GM12872 (cell line): ENCODE measurements at regions not wholly inside any gene's neighbourhood (a gene's known extent, or its start where the extent isn't known, plus 50 kb on each side); places are given as distances from the start of the nearest gene placed in this dataset.

Experiments
- TF ChIP-seq, protein P1 (sequence below): IDR thresholded peaks from 3 replicates; pipeline ENCODE4 v1.5.1; 2011; ENCODE audit warnings: low read depth, mild to moderate bottlenecking, low read length, moderate library complexity; ENCODE audit not compliant: insufficient read depth

DNA sequence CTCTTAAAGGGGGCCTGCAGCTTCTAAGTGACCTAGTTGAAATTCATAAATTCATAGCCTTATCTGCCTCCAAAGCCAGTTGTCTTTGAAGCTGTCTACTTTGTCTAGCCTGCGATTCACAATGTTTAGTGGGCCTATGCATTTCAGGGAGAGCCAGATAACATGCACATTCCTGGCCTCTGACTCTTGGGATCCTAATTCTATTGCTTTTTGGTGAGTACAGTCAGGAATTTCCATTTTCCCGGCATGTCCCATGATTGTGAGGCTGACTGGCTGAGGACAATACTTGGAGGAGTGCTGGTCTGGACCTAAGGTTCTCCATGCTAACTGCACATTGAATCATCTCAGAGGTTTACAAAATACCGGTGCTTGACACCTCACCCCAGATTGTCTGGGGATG, 155.0 kb downstream of the MSL3 start:
- TF ChIP-seq, protein P1, sequence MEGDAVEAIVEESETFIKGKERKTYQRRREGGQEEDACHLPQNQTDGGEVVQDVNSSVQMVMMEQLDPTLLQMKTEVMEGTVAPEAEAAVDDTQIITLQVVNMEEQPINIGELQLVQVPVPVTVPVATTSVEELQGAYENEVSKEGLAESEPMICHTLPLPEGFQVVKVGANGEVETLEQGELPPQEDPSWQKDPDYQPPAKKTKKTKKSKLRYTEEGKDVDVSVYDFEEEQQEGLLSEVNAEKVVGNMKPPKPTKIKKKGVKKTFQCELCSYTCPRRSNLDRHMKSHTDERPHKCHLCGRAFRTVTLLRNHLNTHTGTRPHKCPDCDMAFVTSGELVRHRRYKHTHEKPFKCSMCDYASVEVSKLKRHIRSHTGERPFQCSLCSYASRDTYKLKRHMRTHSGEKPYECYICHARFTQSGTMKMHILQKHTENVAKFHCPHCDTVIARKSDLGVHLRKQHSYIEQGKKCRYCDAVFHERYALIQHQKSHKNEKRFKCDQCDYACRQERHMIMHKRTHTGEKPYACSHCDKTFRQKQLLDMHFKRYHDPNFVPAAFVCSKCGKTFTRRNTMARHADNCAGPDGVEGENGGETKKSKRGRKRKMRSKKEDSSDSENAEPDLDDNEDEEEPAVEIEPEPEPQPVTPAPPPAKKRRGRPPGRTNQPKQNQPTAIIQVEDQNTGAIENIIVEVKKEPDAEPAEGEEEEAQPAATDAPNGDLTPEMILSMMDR, result no peak

DNA sequence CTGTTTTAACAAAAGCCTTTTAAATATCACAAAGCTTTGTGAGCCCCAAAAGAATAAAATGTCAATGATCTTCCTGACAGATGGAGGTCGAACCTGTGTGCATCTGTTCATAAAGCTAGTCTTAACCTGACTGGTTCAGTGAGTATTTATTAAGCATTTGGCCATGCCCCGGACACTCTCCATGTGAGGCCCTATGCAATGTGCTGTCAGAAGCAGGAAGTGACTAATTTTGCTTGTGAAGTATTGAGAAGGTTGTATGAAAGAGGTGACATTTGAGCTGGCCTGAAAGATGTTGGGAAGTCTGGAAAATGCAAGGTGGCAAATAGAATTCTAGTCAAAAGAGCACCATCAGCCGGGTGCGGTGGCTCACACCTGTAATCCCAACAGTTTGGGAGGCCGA, 171.4 kb downstream of the MSL3 start:
- TF ChIP-seq, protein P1, result no peak

DNA sequence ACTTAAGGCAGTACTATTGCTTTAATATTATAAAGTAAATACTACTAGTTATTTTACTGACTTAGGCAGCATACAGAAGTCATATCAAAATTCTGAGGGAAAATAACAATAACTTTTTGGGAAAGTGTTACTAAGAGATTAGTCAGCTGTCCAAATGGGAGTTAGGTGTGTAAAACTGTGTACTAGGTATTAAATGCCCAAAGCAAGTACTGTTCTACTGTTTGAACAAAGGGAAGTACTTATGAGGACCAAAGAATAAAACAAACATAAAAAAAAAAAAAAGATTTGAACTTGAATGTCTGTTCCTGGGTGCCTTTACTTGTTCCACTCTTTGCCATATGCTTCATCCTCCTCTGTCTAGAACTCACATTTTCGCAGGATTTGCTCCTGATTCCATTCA, 174.4 kb downstream of the MSL3 start:
- TF ChIP-seq, protein P1, result no peak

DNA sequence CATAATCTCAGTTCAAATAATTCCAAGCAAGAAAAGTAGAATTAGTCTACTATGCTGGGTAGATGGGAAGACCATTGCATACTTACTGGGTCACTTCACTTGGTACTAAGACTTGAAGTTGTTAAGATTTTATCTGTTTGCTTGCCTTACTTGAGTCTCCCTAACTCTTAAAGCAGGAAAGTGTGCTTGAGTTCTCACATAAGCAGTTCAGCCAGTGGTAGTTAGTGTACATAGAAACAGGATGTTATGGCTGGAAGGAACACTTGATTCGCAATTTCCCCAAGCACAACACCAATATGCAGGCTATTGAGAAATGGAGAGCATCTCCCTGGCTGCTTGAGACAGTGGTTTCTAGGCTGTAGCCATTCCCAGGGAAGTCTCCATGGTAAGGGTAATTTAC, 176.1 kb downstream of the MSL3 start:
- TF ChIP-seq, protein P1, result no peak

DNA sequence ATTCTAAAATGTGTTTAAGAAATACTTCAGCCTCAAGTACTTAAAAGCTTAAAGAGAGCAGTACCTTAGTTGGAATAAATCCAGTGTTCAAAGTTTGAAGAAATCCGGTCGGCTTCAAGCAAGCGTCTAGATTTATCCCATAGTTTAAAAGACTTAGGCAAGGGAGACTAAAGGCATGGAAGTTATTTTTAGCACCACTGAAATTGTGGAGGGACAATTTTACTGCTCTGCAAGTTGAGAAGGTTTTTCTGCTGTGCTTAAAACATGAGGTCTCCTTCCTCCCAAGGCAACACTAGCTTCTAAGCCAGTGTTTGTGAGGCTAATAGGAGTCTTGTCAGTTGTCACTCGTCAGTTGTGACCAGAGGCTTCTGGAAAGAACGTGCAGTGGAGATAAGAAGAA, 183.5 kb downstream of the MSL3 start:
- TF ChIP-seq, protein P1, result no peak

DNA sequence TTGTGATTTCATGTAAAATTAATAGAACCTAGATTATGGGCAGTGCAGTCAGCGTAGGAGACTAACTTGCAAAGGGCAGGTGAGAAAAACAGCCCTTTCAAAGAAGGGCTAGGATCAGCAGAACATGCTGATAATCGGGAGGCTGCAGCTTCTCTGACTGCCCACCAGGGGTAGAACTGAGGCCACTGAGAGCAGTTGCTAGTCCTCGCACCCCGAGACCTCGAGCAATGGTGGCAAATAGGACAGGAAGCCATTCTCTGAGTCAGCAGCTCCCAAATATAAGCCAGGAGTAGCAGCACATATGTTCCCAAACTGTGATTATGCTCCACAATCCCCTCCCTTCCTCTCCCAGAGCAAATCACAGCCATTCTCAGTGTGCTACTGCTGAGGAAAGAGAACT, 186.5 kb downstream of the MSL3 start:
- TF ChIP-seq, protein P1, result peak; percentile 53; the same call in 2 of the 3 replicates

DNA sequence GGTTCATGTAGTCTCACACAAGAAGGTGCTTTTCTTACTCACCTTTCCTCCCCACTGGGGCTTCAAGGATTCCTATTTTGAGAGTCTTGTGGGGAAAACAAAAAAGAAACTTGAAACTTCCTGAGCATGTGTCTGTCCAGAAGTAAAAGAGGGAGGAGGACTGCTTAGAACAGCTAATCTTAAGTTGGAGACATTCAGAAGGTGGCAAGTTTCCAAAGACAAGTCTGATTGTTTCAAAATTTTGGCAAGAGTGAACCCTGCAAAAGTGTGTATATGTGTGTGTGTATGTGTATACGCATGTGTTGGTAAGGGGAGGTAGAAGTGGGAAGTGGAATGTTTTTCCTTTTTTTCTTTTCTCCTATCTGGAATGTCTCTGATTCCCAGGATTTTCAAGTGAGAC, 189.0 kb upstream of the FRMPD4 start:
- TF ChIP-seq, protein P1, result no peak

DNA sequence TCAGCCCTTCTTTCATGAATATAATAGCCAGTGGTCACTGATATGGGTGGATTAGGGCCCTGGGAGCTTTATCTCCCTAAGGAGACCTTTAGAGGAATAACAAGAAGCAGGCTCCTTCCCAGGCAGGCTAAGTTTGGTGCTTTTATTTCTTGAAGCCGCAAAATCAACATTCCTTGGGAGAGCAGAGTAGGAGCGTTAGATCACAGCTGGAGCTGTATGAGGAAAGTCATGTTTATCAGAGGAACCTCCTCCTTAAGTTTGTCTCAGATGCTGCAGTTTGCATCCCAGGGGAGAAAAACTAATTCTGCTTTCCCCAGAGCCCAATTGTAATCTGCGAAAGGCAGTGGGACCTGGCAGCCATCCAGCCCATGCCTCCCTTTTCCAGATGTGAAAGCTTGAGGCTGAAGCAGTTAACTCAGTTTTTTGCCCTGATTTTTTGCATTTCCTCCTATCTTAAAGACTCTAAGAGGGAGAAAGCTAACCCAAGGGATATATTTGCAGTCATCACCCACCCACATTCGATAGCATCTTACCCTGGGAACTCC, 186.0 kb upstream of the FRMPD4 start:
- TF ChIP-seq, protein P1, result no peak
